H9 (cell line): ENCODE measurements at regions not wholly inside any gene's neighbourhood (a gene's known extent, or its start where the extent isn't known, plus 50 kb on each side); places are given as distances from the start of the nearest gene placed in this dataset.

Experiments used
- DNase-seq: peaks from one replicate; pipeline ENCODE4 v3.0.0-alpha.2; 2017
- H2AFZ ChIP-seq: one replicate; pipeline ENCODE4 v1.6.1; 2013; ENCODE audit warnings: mild to moderate bottlenecking, low read length, control low read depth, moderate library complexity
- H2AK5ac ChIP-seq: 2 replicates; pipeline ENCODE4 v1.6.1; 2013; ENCODE audit warnings: low read length, control low read depth, mixed read lengths; ENCODE audit not compliant: insufficient read length
- H2BK120ac ChIP-seq: one replicate; pipeline ENCODE4 v1.6.1; 2013; ENCODE audit warnings: low read depth, mild to moderate bottlenecking, low read length, control low read depth, inconsistent platforms; ENCODE audit not compliant: poor library complexity, severe bottlenecking
- H2BK12ac ChIP-seq: 2 replicates; pipeline ENCODE4 v1.6.1; 2013; ENCODE audit warnings: low read length, control low read depth, mixed read lengths, low read depth; ENCODE audit not compliant: insufficient read length
- H2BK15ac ChIP-seq: 2 replicates; pipeline ENCODE4 v1.6.1; 2013; ENCODE audit warnings: low read depth, low read length, control low read depth
- H2BK20ac ChIP-seq: one replicate; pipeline ENCODE4 v1.6.1; 2013; ENCODE audit warnings: low read depth, mild to moderate bottlenecking, low read length, control low read depth, inconsistent platforms; ENCODE audit not compliant: poor library complexity, severe bottlenecking
- H2BK5ac ChIP-seq: 2 replicates; pipeline ENCODE4 v1.6.1; 2013; ENCODE audit warnings: low read length, control low read depth, mixed read lengths; ENCODE audit not compliant: insufficient read length
- H3K14ac ChIP-seq: 2 replicates; pipeline ENCODE4 v1.6.1; 2013; ENCODE audit warnings: low read length, control low read depth; ENCODE audit not compliant: insufficient read depth
- H3K18ac ChIP-seq: 2 replicates; pipeline ENCODE4 v1.6.1; 2013; ENCODE audit warnings: low read depth, mild to moderate bottlenecking, mixed read lengths, low read length, control low read depth; ENCODE audit not compliant: insufficient read length
- H3K23ac ChIP-seq: 2 replicates; pipeline ENCODE4 v1.6.1; 2013; ENCODE audit warnings: low read length, control low read depth, mixed read lengths, low read depth; ENCODE audit not compliant: insufficient read length
- H3K23me2 ChIP-seq: 2 replicates; pipeline ENCODE4 v1.6.1; 2013; ENCODE audit warnings: low read depth, mild to moderate bottlenecking, mixed read lengths, low read length, control low read depth; ENCODE audit not compliant: insufficient read length, poor library complexity, severe bottlenecking
- H3K27ac ChIP-seq: 2 replicates; pipeline ENCODE4 v1.5.1; 2013; ENCODE audit warnings: low read length, control low read depth, mixed read lengths, low read depth; ENCODE audit not compliant: insufficient read length
- H3K27me3 ChIP-seq: 2 replicates; pipeline ENCODE4 v1.6.1; 2013; ENCODE audit warnings: low read length, control low read depth, inconsistent platforms; ENCODE audit not compliant: insufficient read depth
- H3K4ac ChIP-seq: 2 replicates; pipeline ENCODE4 v1.6.1; 2013; ENCODE audit warnings: low read depth, mild to moderate bottlenecking, control low read depth, inconsistent platforms, low read length, moderate library complexity
- H3K4me1 ChIP-seq: 2 replicates; pipeline ENCODE4 v1.6.1; 2013; ENCODE audit warnings: low read length, control low read depth, inconsistent platforms; ENCODE audit not compliant: insufficient read depth
- H3K4me2 ChIP-seq: 2 replicates; pipeline ENCODE4 v1.6.1; 2013; ENCODE audit warnings: low read length, control low read depth, mixed read lengths; ENCODE audit not compliant: insufficient read length, insufficient read depth
- H3K56ac ChIP-seq: 2 replicates; pipeline ENCODE4 v1.6.1; 2013; ENCODE audit warnings: low read depth, mild to moderate bottlenecking, mixed read lengths, low read length, control low read depth; ENCODE audit not compliant: insufficient read length
- H3K79me1 ChIP-seq: 2 replicates; pipeline ENCODE4 v1.6.1; 2013; ENCODE audit warnings: low read depth, mild to moderate bottlenecking, moderate library complexity, low read length, control low read depth, inconsistent platforms; ENCODE audit not compliant: insufficient read depth, poor library complexity, severe bottlenecking
- H3K79me2 ChIP-seq: 2 replicates; pipeline ENCODE4 v1.6.1; 2013; ENCODE audit warnings: low read length, control low read depth, inconsistent platforms; ENCODE audit not compliant: insufficient read depth
- H3K9ac ChIP-seq: 2 replicates; pipeline ENCODE4 v1.6.1; 2013; ENCODE audit warnings: low read length, control low read depth, mixed read lengths; ENCODE audit not compliant: insufficient read length; ENCODE audit errors: extremely low read depth
- H3K9me3 ChIP-seq: one replicate; pipeline ENCODE4 v1.6.1; 2013; ENCODE audit warnings: low read depth, low read length, inconsistent platforms; ENCODE audit not compliant: control insufficient read depth
- H3T11ph ChIP-seq: one replicate; pipeline ENCODE4 v1.6.1; 2013; ENCODE audit warnings: mild to moderate bottlenecking, low read length, control low read depth, inconsistent platforms
- H4K20me1 ChIP-seq: one replicate; pipeline ENCODE4 v1.6.1; 2013; ENCODE audit not compliant: control insufficient read depth, insufficient read length, insufficient read depth
- H4K5ac ChIP-seq: 2 replicates; pipeline ENCODE4 v1.6.1; 2013; ENCODE audit warnings: low read depth, mild to moderate bottlenecking, mixed read lengths, low read length, control low read depth; ENCODE audit not compliant: insufficient read length
- H4K8ac ChIP-seq: replicated peaks from 2 replicates; pipeline ENCODE4 v1.6.1; 2013; ENCODE audit warnings: low read length, control low read depth, mixed read lengths, low read depth; ENCODE audit not compliant: insufficient read length
- H4K91ac ChIP-seq: 2 replicates; pipeline ENCODE4 v1.6.1; 2013; ENCODE audit warnings: low read depth, mild to moderate bottlenecking, moderate library complexity, mixed read lengths, low read length, control low read depth; ENCODE audit not compliant: insufficient read length
- H3K27ac Mint-ChIP-seq, 3 experiments: 2 replicates in 2 of 3; 3 replicates in 1 of 3; pipeline ENCODE4 v1.8.0; 2020 to 2021; ENCODE audit warnings: mixed read lengths in 3 of 3, mild to moderate bottlenecking in 1 of 3, moderate library complexity in 1 of 3
- H3K27me3 Mint-ChIP-seq: 2 replicates; pipeline ENCODE4 v1.8.0; 2021; ENCODE audit warnings: low read depth, mild to moderate bottlenecking, moderate library complexity, mixed read lengths
- H3K36me3 Mint-ChIP-seq, 3 experiments: 2 replicates in 2 of 3; 3 replicates in 1 of 3; pipeline ENCODE4 v1.8.0; 2020 to 2021; ENCODE audit warnings: low read depth in 3 of 3, mixed read lengths in 3 of 3; ENCODE audit not compliant: insufficient read depth in 1 of 3
- H3K4me1 Mint-ChIP-seq, 2 experiments: 2 replicates each; pipeline ENCODE4 v1.8.0; 2020; ENCODE audit warnings: mixed read lengths in 2 of 2
- H3K4me3 Mint-ChIP-seq, 2 experiments: 2 replicates in 1 of 2; 3 replicates in 1 of 2; pipeline ENCODE4 v1.8.0; 2020 to 2021; ENCODE audit warnings: mild to moderate bottlenecking in 2 of 2, mixed read lengths in 2 of 2, moderate library complexity in 1 of 2
- H3K9me3 Mint-ChIP-seq, 2 experiments: 2 replicates in 1 of 2; 3 replicates in 1 of 2; pipeline ENCODE4 v1.8.0; 2020; ENCODE audit warnings: mild to moderate bottlenecking in 2 of 2, mixed read lengths in 2 of 2, moderate library complexity in 1 of 2
- WGBS: extraction: QIAGEN DNeasy Blood & Tissue Kit; methylation state at CpG from one replicate; pipeline ENCODE4 v1.1.7; 2013; ENCODE audit warnings: missing lambda C conversion rate, low lambda C conversion rate, mixed read lengths; ENCODE audit not compliant: insufficient read length; ENCODE audit errors: extremely low coverage; 5-methylcytosine and 5-hydroxymethylcytosine counted together
- TF ChIP-seq, protein P1 (sequence below): fragments of 200-600 bp; sonication (generic); conservative IDR thresholded peaks from 3 replicates; pipeline ENCODE4 v1.8.0; 2021; ENCODE audit warnings: antibody characterized with exemption, mild to moderate bottlenecking

DNA sequence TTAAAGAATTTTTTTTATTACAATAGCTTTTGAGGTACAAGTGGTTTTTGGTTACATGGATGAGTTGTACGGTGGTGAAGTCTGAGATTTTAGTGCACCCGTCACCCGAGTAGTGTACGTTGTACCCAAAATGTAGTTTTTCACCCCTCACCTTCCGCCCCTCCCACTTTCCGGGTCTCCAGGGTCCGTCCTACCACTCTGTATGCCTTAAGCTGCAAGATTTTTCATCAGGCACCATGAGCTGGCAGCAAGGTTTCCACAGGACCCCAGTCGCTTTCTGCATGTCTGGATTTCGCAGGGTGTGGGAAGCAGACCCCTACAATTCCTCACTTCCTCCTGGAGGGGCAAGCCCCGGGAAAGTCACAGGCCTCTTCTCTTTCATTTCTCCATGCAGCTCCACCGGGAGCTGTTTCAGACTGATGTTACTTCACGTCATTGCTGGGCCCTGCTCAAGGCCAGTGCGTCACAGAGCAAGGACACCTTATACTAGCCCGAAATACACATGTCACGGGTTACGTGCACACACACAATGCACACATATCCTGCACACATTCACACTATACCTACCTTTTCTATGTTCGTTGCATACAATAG is 179.1 kb downstream of the ZFP36L2 start:
- Mint-ChIP-seq H3K27me3 (peaks cover 5% of the 10 kb centered on the region; the same call in 1 of the 2 replicates), H3K27ac (no peak overlapping the region), H3K4me3 (no peak overlapping the region), H3K36me3 (no peaks in the 10 kb centered on the region), H3K4me1 (peaks cover 17 to 32% of the 10 kb centered on the region in 2 experiments), H3K9me3 (no peaks in the 10 kb centered on the region; a peak in 1 of 5 replicates)
- no peak overlapping the region for H3K56ac ChIP-seq
- H3K18ac ChIP-seq, result no peak overlapping the region
- no peak overlapping the region for H3K4me2 ChIP-seq
- H3K14ac ChIP-seq, result no peak overlapping the region
- H2BK12ac ChIP-seq, result no peak overlapping the region
- no peaks in the 10 kb centered on the region for H3K79me2 ChIP-seq
- no peak overlapping the region for H3K9ac ChIP-seq
- no peak overlapping the region for H3T11ph ChIP-seq
- no peaks in the 10 kb centered on the region for H3K23me2 ChIP-seq
- H4K5ac ChIP-seq, result no peak overlapping the region
- no peak overlapping the region for H3K4ac ChIP-seq
- no peak overlapping the region for H4K91ac ChIP-seq
- no peak overlapping the region for H2BK5ac ChIP-seq
- WGBS, result no CpG with 5 or more reads among the region's 17 CpGs
- no peak overlapping the region for H2BK120ac ChIP-seq
- H3K27me3 ChIP-seq, result no peaks in the 10 kb centered on the region
- no peak overlapping the region for H2BK15ac ChIP-seq
- H3K9me3 ChIP-seq, result no peaks in the 10 kb centered on the region
- DNase-seq, result no peak
- no peak overlapping the region for H4K8ac ChIP-seq
- H2AFZ ChIP-seq, result no peak overlapping the region
- H2BK20ac ChIP-seq, result no peak overlapping the region
- H3K79me1 ChIP-seq, result no peaks in the 10 kb centered on the region
- no peaks in the 10 kb centered on the region for H4K20me1 ChIP-seq
- no peak overlapping the region for H2AK5ac ChIP-seq
- TF ChIP-seq, protein P1, sequence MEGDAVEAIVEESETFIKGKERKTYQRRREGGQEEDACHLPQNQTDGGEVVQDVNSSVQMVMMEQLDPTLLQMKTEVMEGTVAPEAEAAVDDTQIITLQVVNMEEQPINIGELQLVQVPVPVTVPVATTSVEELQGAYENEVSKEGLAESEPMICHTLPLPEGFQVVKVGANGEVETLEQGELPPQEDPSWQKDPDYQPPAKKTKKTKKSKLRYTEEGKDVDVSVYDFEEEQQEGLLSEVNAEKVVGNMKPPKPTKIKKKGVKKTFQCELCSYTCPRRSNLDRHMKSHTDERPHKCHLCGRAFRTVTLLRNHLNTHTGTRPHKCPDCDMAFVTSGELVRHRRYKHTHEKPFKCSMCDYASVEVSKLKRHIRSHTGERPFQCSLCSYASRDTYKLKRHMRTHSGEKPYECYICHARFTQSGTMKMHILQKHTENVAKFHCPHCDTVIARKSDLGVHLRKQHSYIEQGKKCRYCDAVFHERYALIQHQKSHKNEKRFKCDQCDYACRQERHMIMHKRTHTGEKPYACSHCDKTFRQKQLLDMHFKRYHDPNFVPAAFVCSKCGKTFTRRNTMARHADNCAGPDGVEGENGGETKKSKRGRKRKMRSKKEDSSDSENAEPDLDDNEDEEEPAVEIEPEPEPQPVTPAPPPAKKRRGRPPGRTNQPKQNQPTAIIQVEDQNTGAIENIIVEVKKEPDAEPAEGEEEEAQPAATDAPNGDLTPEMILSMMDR, result no peak
- H3K4me1 ChIP-seq, result peaks cover 4% of the 10 kb centered on the region; the same call in 1 of the 2 replicates
- H3K23ac ChIP-seq, result no peak overlapping the region
- H3K27ac ChIP-seq, result no peak overlapping the region
